H1 (cell line): ENCODE measurements at regions not wholly inside any gene's neighbourhood (a gene's known extent, or its start where the extent isn't known, plus 50 kb on each side); places are given as distances from the start of the nearest gene placed in this dataset.

Experiments
- CEBPB ChIP-seq: IDR thresholded peaks from 2 replicates; pipeline ENCODE4 v1.6.1; 2012; ENCODE audit warnings: low read depth, low read length
- EGR1 ChIP-seq: IDR thresholded peaks from 2 replicates; pipeline ENCODE4 v1.6.1; 2011; ENCODE audit warnings: low read depth, low read length, borderline replicate concordance
- EP300 ChIP-seq, 2 experiments: IDR thresholded peaks; 1 replicate in 1 of 2; 2 replicates in 1 of 2; pipeline ENCODE4 v1.6.1; 2011 to 2012; ENCODE audit warnings: low read depth in 2 of 2, low read length in 2 of 2, mild to moderate bottlenecking in 2 of 2, borderline replicate concordance in 1 of 2, inconsistent platforms in 1 of 2, moderate library complexity in 1 of 2
- EZH2 ChIP-seq: fragments of 200-600 bp; sonication (generic); IDR thresholded peaks from 2 replicates; pipeline ENCODE4 v1.7.1; 2012; ENCODE audit warnings: low read depth, mild to moderate bottlenecking, moderate library complexity, low read length, inconsistent platforms; ENCODE audit not compliant: severe bottlenecking
- GABPA ChIP-seq: IDR thresholded peaks from 2 replicates; pipeline ENCODE4 v1.6.1; 2011; ENCODE audit warnings: mild to moderate bottlenecking, low read length, moderate library complexity, borderline replicate concordance; ENCODE audit not compliant: insufficient read depth
- HDAC2 ChIP-seq, 2 experiments: fragments of 300-600 bp in 1 of 2; sonication (generic) in 1 of 2; IDR thresholded peaks; 2 replicates each; pipeline ENCODE4 v1.6.1; 2011 to 2012; ENCODE audit warnings: low read depth in 2 of 2, low read length in 2 of 2, mild to moderate bottlenecking in 2 of 2, moderate library complexity in 2 of 2, borderline replicate concordance in 1 of 2, inconsistent platforms in 1 of 2
- JUND ChIP-seq: IDR thresholded peaks from 2 replicates; pipeline ENCODE4 v1.6.1; 2011; ENCODE audit warnings: mild to moderate bottlenecking, improper control_type of control experiment, low read length
- KDM5A ChIP-seq: fragments of 200-600 bp; IDR thresholded peaks from 2 replicates; pipeline ENCODE4 v1.7.1; 2012; ENCODE audit warnings: mild to moderate bottlenecking, low read length, inconsistent platforms, mixed read lengths
- POLR2AphosphoS5 ChIP-seq: IDR thresholded peaks from 2 replicates; pipeline ENCODE4 v1.6.1; 2011; ENCODE audit warnings: low read depth, low read length
- RNF2 ChIP-seq: fragments of 200-900, 300-1000 bp; sonication (generic); IDR thresholded peaks from 2 replicates; pipeline ENCODE4 v1.7.1; 2016; ENCODE audit warnings: borderline replicate concordance, low read depth, mild to moderate bottlenecking, antibody characterized with exemption, low read length; ENCODE audit not compliant: poor library complexity, severe bottlenecking; ENCODE audit errors: missing control alignments
- RXRA ChIP-seq: IDR thresholded peaks from 2 replicates; pipeline ENCODE4 v1.6.1; 2011; ENCODE audit warnings: low read depth, mild to moderate bottlenecking, low read length, moderate library complexity; ENCODE audit not compliant: insufficient read depth
- TF ChIP-seq, protein P1 (sequence below): IDR thresholded peaks from 2 replicates; pipeline ENCODE4 v1.6.1; 2012; ENCODE audit warnings: inconsistent platforms
- TF ChIP-seq, protein P2 (sequence below), 3 experiments: IDR thresholded peaks; 1 replicate in 2 of 3; 2 replicates in 1 of 3; pipeline versions ENCODE4 v1.5.1 to v1.6.1; 2011; ENCODE audit warnings: low read length in 3 of 3, mild to moderate bottlenecking in 3 of 3, inconsistent platforms in 2 of 3, low read depth in 1 of 3, moderate library complexity in 1 of 3; ENCODE audit not compliant: insufficient read depth in 1 of 3; ENCODE audit errors: control extremely low read depth in 1 of 3
- TF ChIP-seq, protein P3 (sequence below): IDR thresholded peaks from 2 replicates; pipeline ENCODE4 v1.6.1; 2011; ENCODE audit warnings: low read depth, mild to moderate bottlenecking, low read length; ENCODE audit not compliant: insufficient read depth

- no peak for TF ChIP-seq RXRA
- TF ChIP-seq, protein P1, sequence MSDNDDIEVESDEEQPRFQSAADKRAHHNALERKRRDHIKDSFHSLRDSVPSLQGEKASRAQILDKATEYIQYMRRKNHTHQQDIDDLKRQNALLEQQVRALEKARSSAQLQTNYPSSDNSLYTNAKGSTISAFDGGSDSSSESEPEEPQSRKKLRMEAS: no peak
- TF ChIP-seq EZH2: no peak
- no peak for TF ChIP-seq JUND
- TF ChIP-seq KDM5A: no peak
- no peak for TF ChIP-seq EP300 (IDR thresholded peaks at IDR 0.05; ENCODE audit: borderline replicate concordance in 1 of 2, low read depth in 2 of 2, low read length in 2 of 2)
- TF ChIP-seq, protein P2, sequence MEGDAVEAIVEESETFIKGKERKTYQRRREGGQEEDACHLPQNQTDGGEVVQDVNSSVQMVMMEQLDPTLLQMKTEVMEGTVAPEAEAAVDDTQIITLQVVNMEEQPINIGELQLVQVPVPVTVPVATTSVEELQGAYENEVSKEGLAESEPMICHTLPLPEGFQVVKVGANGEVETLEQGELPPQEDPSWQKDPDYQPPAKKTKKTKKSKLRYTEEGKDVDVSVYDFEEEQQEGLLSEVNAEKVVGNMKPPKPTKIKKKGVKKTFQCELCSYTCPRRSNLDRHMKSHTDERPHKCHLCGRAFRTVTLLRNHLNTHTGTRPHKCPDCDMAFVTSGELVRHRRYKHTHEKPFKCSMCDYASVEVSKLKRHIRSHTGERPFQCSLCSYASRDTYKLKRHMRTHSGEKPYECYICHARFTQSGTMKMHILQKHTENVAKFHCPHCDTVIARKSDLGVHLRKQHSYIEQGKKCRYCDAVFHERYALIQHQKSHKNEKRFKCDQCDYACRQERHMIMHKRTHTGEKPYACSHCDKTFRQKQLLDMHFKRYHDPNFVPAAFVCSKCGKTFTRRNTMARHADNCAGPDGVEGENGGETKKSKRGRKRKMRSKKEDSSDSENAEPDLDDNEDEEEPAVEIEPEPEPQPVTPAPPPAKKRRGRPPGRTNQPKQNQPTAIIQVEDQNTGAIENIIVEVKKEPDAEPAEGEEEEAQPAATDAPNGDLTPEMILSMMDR (IDR thresholded peaks at IDR 0.05; ENCODE audit: control extremely low read depth in 1 of 3, insufficient read depth in 1 of 3, low read depth in 1 of 3, low read length in 3 of 3): peak in 1 of 3 experiments; percentile 9; a peak in 1 of 4 replicates
- TF ChIP-seq POLR2AphosphoS5: no peak
- TF ChIP-seq CEBPB: no peak
- TF ChIP-seq, protein P3, sequence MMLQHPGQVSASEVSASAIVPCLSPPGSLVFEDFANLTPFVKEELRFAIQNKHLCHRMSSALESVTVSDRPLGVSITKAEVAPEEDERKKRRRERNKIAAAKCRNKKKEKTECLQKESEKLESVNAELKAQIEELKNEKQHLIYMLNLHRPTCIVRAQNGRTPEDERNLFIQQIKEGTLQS: no peak
- TF ChIP-seq RNF2: no peak
- TF ChIP-seq EGR1: no peak
- no peak for TF ChIP-seq HDAC2 (IDR thresholded peaks at IDR 0.05; ENCODE audit: borderline replicate concordance in 1 of 2, low read depth in 2 of 2, low read length in 2 of 2)
- no peak for TF ChIP-seq GABPA
These were observed 131.8 kb upstream of the C2CD4B start for GRCh38 chr15:62296756-62297507.
